Stimulated activated CD4-positive, alpha-beta T cell treated with anti-CD3 and anti-CD28 coated beads, Interleukin-12 subunit alpha, Interleukin-12 subunit beta, amount 100 ng/mL, for 48 hours (primary cell): ENCODE measurements at regions not wholly inside any gene's neighbourhood (a gene's known extent, or its start where the extent isn't known, plus 50 kb on each side); places are given as distances from the start of the nearest gene placed in this dataset.

ENCODE experiments used
- DNase-seq, 3 donors: peaks; one replicate each; pipeline ENCODE4 v3.0.0-alpha.2; 2020; ENCODE audit warnings: low read depth in 2 of 3, low spot score in 1 of 3

GRCh38 chr4:28868841-28869240 lies 1851.3 kb upstream of the PCDH7 start:
- DNase-seq = no peak

GRCh38 chr4:28879178-28879577 lies 1841.0 kb upstream of the PCDH7 start:
- DNase-seq = no peak

GRCh38 chr4:28879900-28880299 lies 1840.3 kb upstream of the PCDH7 start:
- no peak for DNase-seq

- no peak for DNase-seq
These were observed 1837.0 kb upstream of the PCDH7 start for GRCh38 chr4:28883211-28883610.

GRCh38 chr4:28886934-28887333 lies 1833.2 kb upstream of the PCDH7 start:
- DNase-seq = no peak

- no peak for DNase-seq
These were observed 1829.0 kb upstream of the PCDH7 start for GRCh38 chr4:28890949-28891775.

- DNase-seq = no peak
These were observed 1806.7 kb upstream of the PCDH7 start for GRCh38 chr4:28913466-28913865.

GRCh38 chr4:28916585-28916984 lies 1803.6 kb upstream of the PCDH7 start:
- DNase-seq = no peak

GRCh38 chr4:28918871-28919270 lies 1801.3 kb upstream of the PCDH7 start:
- DNase-seq = no peak

- no peak for DNase-seq
These were observed 1798.3 kb upstream of the PCDH7 start for GRCh38 chr4:28921886-28922285.

GRCh38 chr4:28926156-28926555 lies 1794.0 kb upstream of the PCDH7 start:
- no peak for DNase-seq

- no peak for DNase-seq
These were observed 1777.5 kb upstream of the PCDH7 start for GRCh38 chr4:28942631-28943030.

- no peak for DNase-seq
These were observed 1772.8 kb upstream of the PCDH7 start for GRCh38 chr4:28947374-28947773.

GRCh38 chr4:28948501-28948900 lies 1771.7 kb upstream of the PCDH7 start:
- no peak for DNase-seq

GRCh38 chr4:28966982-28967381 lies 1753.2 kb upstream of the PCDH7 start:
- DNase-seq = no peak

GRCh38 chr4:28973587-28974350 lies 1746.4 kb upstream of the PCDH7 start:
- DNase-seq = no peak

GRCh38 chr4:28976369-28976768 lies 1743.8 kb upstream of the PCDH7 start:
- DNase-seq = no peak

- DNase-seq = no peak
These were observed 1718.0 kb upstream of the PCDH7 start for GRCh38 chr4:29002151-29002550.

GRCh38 chr4:29005838-29006237 lies 1714.3 kb upstream of the PCDH7 start:
- DNase-seq = no peak

GRCh38 chr4:29009908-29010307 lies 1710.3 kb upstream of the PCDH7 start:
- DNase-seq = no peak

- DNase-seq = no peak
These were observed 1706.8 kb upstream of the PCDH7 start for GRCh38 chr4:29013341-29013740.

GRCh38 chr4:29014555-29014954 lies 1705.6 kb upstream of the PCDH7 start:
- DNase-seq = no peak
